ENCODE measurements at regions not wholly inside any gene's neighbourhood (a gene's known extent, or its start where the extent isn't known, plus 50 kb on each side); places are given as distances from the start of the nearest gene placed in this dataset.

DNA sequence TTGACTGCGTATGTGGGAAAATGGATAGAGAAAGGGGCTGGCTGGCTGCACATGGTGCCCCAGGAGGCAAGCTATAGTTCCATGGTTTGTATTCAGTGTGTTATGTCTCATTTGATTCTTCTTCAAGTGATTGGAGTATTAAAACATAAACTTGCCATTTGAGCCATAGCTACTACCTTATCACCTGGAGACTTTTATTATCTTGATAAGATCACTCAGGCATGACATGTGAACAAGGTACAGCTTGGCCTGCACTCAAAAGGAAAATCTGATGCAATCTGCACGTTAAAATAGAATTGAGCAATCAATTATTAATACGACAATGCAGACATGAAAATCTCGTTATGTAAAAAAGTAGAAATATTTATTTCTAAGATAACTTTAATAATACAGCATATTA lies 116.9 kb downstream of the RND3 start:
- Histone ChIP-seq H3K9me3 (replicated peaks; ENCODE audit: control insufficient read depth, insufficient read depth, low read length) (no peaks in the 10 kb centered on the region), H3K27me3 (ENCODE audit: control insufficient read depth in 2 of 2, insufficient read depth in 2 of 2, low read length in 2 of 2) (no peaks in the 10 kb centered on the region), H3K79me2 (ENCODE audit: control insufficient read depth, insufficient read depth, low read length) (no peaks in the 10 kb centered on the region), H3K4me2 (ENCODE audit: insufficient read depth, low read length) (no peak overlapping the region), H4K20me1 (replicated peaks; ENCODE audit: control insufficient read depth, extremely low read depth, insufficient read depth, low read length) (no peaks in the 10 kb centered on the region), H3K27ac (ENCODE audit: insufficient read depth, low read depth, low read length) (no peak overlapping the region), H3K9ac (replicated peaks; ENCODE audit: extremely low read depth, insufficient read depth, low read length) (no peak overlapping the region), H3K9me1 (replicated peaks; ENCODE audit: control insufficient read depth, extremely low read depth, insufficient read depth, low read length) (no peaks in the 10 kb centered on the region), H3K4me1 (ENCODE audit: control insufficient read depth, extremely low read depth, insufficient read depth, low read length) (no peaks in the 10 kb centered on the region), H2AFZ (ENCODE audit: low read depth, low read length) (no peak overlapping the region), H3K4me3 (replicated peaks in 1 of 3; ENCODE audit: insufficient read depth in 1 of 3, low read depth in 1 of 3, low read length in 3 of 3) (no peak overlapping the region), H3K36me3 (ENCODE audit: control insufficient read depth in 2 of 2, extremely low read depth in 1 of 2, insufficient read depth in 2 of 2, low read length in 2 of 2) (no peaks in the 10 kb centered on the region)
- intact Hi-C loops (cut with micrococcal nuclease): no loop called here
- DNase-seq (ENCODE audit: low read depth, low spot score): no peak
- POLR2A ChIA-PET: no interaction called here
- no TSS peak for BruUV-seq (replicated peaks)
- FAIRE-seq: no peak
- CTCF ChIA-PET: no interaction called here
- dilution Hi-C loops (cut with MboI; ENCODE audit: extremely low pct_ligation_motif_present, low sequenced_read_pairs): no loop called here
- no peak for TF ChIP-seq GATA2 (IDR thresholded peaks at IDR 0.05; ENCODE audit: insufficient read depth, insufficient read length, low read depth, low read length)
- TF ChIP-seq EZH2 (IDR thresholded peaks at IDR 0.05; ENCODE audit: borderline replicate concordance, low read depth, low read length, severe bottlenecking): no peak
- no peak for TF ChIP-seq FOS (IDR thresholded peaks at IDR 0.05; ENCODE audit: borderline replicate concordance, insufficient read depth, low read length)
- no peak for TF ChIP-seq POLR2A (IDR thresholded peaks at IDR 0.05; ENCODE audit: low read depth, low read length)
- no peak for TF ChIP-seq POLR2AphosphoS5 (IDR thresholded peaks at IDR 0.05; ENCODE audit: insufficient read depth, low read depth, low read length)
- TF ChIP-seq, protein P1, sequence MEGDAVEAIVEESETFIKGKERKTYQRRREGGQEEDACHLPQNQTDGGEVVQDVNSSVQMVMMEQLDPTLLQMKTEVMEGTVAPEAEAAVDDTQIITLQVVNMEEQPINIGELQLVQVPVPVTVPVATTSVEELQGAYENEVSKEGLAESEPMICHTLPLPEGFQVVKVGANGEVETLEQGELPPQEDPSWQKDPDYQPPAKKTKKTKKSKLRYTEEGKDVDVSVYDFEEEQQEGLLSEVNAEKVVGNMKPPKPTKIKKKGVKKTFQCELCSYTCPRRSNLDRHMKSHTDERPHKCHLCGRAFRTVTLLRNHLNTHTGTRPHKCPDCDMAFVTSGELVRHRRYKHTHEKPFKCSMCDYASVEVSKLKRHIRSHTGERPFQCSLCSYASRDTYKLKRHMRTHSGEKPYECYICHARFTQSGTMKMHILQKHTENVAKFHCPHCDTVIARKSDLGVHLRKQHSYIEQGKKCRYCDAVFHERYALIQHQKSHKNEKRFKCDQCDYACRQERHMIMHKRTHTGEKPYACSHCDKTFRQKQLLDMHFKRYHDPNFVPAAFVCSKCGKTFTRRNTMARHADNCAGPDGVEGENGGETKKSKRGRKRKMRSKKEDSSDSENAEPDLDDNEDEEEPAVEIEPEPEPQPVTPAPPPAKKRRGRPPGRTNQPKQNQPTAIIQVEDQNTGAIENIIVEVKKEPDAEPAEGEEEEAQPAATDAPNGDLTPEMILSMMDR (IDR thresholded peaks at IDR 0.05; ENCODE audit: extremely low read depth in 1 of 2, insufficient read depth in 1 of 2, low read depth in 1 of 2, low read length in 2 of 2): no peak
- TF ChIP-seq MYC (IDR thresholded peaks at IDR 0.05; ENCODE audit: low read depth, low read length): no peak
- TF ChIP-seq, protein P2, sequence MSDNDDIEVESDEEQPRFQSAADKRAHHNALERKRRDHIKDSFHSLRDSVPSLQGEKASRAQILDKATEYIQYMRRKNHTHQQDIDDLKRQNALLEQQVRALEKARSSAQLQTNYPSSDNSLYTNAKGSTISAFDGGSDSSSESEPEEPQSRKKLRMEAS (IDR thresholded peaks at IDR 0.05; ENCODE audit: insufficient read depth, insufficient read length): no peak
- TF ChIP-seq JUN (IDR thresholded peaks at IDR 0.05; ENCODE audit: borderline replicate concordance, insufficient read depth, insufficient read length, low read depth): no peak
